SK-N-MC (cell line): ENCODE measurements at regions not wholly inside any gene's neighbourhood (a gene's known extent, or its start where the extent isn't known, plus 50 kb on each side); places are given as distances from the start of the nearest gene placed in this dataset.

Experiments used
- EZH2 ChIP-seq: fragments of 200-600 bp; sonication (generic); IDR thresholded peaks from one replicate; pipeline ENCODE4 v1.6.1; 2017; ENCODE audit warnings: antibody characterized with exemption
- FOXP2 ChIP-seq: optimal IDR thresholded peaks from 2 replicates; pipeline ENCODE3; 2011; ENCODE audit warnings: mild to moderate bottlenecking, moderate library complexity; ENCODE audit not compliant: insufficient read depth; ENCODE audit errors: extremely low read length, control extremely low read depth
- POLR2AphosphoS5 ChIP-seq: IDR thresholded peaks from 2 replicates; pipeline ENCODE4 v1.6.1; 2012; ENCODE audit warnings: mild to moderate bottlenecking, low read depth, low read length, borderline replicate concordance

- no peak for TF ChIP-seq POLR2AphosphoS5
- TF ChIP-seq EZH2 = no peak
- TF ChIP-seq FOXP2 = no peak
Observed at GRCh38 chr21:19937619-19938018, 1060.6 kb upstream of the NCAM2 start.
